Renal cortical epithelial cell (primary cell): ENCODE measurements at regions not wholly inside any gene's neighbourhood (a gene's known extent, or its start where the extent isn't known, plus 50 kb on each side); places are given as distances from the start of the nearest gene placed in this dataset.
"Not testable (repeated sequence)": the region's sequence is repeated elsewhere in the genome, so short reads cannot be mapped to it uniquely, and the experiment has no call there.

ENCODE experiments used
- DNase-seq: peaks from one replicate; pipeline ENCODE4 v3.0.0-alpha.2; 2011; ENCODE audit warnings: low read depth

DNA sequence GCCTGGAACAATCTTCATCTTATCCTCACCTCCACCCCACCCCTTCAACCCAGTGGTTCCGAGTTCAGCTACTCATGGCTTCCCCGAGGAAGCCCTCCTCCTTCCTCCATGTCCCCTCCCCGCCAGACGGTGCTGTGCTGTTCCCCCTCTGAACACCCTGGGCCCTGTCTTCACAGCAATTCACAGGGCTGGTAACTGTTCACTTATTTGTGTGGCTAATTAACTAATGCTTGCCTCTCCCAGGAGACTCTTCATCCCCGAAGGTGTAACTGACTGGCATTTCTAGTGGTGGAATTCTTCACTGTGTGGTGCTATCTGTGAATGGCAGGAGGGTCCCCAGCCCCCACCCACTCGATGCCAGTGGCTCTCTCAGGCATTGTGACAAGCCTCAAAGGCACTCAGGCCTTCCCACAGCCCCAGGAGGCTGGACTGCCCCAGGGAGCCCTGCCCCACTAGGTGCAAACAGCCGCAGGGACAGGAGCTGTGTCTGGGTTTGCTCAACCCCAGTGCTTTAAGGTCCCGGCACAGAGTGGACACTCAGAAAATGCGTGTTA, 133.7 kb upstream of the ID2 start:
- DNase-seq: no peak

DNA sequence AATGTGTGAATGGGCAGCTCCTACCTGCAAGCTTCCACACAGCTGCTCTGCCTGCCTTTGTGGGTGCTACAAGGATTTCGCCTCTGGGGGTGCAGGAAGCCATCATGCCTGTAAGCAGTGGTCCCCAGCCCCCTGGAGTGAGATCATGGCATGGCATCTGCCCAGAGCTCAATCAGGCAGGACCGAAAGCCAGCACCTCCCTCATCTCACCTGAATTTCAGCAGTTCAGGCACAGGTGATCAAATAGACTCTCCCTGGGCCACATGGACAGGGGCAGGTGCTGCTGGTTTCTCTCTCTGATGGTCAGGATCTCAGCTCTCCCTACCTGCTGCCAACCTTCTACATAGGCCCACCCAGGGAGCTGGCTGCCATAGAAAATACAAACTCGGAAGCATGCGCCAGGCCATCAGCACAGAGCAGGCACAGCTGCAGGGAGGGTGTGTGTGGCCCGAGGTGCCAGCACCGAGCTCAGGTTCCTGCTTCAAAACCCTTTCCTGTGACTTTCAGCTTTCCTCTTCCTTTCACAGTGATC, 133.2 kb upstream of the ID2 start:
- no peak for DNase-seq

DNA sequence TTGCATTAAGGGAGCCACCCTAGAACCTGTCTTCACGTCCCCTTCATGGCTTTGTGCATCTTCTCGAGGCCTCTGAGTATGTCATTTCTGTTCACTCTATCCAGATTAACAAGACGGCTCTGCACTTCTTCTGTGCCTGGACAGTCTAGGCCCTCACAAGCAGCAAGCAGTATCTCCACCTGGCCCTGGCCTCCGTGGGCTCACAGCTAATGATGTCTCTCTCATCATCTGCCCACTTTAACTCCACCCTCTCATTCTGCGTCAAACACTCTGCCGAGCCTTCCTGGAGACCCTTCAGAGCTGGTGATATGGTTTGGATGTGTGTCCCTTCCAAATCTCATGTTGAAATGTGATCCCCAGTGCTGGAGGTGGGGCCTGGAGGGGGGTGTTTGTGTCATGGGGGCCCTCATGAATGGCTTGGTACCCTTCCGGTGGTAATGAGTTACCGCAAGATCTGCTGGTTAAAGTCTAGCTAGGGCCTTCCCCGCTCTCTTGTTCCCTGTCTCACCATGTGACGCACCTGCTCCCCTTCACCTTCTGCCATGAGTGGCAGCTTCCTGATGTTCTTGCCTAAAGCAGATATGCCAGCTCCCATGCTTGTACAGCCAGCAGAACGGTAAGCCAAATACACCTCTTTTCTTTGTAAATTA, 132.5 kb upstream of the ID2 start:
- no peak for DNase-seq

DNA sequence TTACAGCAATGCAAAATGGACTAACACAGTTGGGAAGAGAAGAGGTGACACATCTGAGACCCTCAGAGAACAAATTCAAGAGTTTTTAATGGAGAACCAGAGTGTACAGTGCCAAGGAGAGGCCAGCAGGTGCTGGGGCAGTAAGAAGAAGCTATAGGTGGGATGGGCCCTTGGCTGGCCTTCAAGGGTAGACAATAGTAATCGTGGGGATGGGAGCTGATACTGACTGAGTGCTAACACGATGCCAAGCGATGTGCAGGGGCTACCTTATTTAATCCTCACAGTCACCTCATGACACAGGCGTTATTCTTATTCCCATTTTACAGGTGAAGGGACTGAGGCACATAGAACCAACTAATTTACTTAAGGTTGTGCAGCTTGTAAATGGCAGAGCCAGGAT, 131.9 kb upstream of the ID2 start:
- no peak for DNase-seq

DNA sequence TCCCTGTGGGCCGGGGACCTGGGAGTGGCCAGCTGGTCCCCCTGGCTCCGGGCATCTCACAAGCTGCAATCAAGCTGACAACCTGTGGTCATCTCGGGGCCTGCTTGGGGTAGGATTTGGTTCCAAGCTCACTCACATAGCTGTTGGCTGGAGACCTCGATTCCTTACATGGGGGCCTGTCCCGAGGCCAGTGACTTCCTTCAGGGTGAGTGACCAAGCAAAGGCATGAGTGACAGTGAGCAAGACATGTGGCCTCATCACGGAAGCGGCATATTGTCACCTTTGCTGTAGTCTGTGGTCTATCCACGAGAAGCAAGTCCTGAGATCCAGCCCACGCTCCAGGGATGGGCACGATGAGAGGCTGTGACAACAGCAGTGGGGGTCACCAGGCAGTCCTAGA, 131.4 kb upstream of the ID2 start:
- DNase-seq: no peak

DNA sequence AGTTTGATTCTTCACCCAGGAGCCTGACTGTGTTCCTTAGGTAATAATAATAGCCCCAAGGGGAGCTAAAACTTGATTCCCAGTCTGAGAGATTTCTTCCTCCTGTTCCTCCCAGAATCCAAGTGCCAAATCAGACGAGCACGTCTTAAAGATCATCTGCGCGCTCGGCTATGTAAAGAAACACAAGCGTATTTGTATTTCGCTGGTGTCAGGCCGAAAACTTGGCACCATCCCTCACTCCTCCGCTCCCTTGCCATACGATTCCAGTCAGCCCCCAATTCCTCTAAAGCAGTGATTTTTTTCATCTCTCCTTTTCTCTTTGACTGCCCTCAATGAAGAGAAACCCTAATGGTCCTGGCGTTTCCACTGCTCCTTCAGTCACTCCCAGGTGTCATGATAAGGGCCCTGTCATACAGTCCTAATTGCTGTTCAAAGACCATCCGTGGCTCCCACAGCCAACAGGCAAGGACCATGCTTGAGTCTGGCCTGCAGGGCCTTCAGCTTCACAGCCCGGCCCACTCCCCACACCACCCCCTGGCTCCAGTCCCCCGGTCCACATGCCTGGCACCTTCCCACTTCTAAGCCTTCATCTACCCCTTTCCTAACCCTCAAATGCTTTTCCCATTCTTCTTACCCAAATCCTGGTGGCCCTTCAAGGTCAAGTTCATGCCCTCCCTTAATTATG, 130.8 kb upstream of the ID2 start:
- DNase-seq: no peak

DNA sequence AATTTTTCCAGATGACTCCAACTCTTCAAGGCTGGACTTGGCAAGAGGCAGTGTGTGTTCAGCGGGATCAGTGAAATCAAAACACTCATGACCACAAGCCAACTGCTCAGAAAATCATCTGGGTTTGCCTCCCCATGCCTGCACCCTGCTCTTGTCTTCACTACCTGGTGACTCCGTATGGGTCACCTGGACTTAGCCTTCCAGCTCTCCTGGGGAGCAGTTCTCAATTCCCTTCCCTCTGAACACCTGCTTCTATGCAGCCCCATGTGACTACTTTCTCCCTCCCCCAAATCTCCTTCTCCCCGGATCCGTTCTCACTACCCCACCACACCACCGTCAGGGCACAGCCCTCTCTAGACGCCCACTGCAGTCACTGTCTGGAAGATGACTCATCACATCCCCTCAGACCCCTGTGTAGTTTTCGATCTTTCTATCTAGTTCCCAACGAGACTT, 130.2 kb upstream of the ID2 start:
- no peak for DNase-seq

DNA sequence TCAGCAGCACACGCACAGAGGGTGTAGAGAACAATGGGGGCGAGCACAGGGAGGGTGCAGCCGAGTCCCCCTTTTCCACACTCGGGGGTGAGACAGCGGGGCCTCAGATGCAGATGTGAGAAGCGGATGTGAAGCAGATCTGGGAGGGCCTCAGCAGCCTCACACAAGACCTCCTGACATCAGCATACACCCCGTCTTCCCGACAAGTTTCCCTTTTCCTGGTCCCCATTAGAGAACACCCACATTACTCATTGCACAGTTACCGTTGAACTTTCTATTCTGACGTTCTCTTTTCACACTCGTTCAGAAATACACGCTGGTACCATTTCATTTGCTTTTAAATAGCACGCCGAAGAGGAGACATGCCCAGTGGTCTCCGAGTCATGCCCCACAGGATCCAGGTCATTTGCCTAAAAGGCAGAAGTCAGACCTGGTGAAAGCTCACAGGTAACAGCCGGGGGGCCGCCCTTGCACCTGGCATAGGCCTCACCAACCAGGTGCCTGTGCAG, 129.5 kb upstream of the ID2 start:
- DNase-seq: no peak

DNA sequence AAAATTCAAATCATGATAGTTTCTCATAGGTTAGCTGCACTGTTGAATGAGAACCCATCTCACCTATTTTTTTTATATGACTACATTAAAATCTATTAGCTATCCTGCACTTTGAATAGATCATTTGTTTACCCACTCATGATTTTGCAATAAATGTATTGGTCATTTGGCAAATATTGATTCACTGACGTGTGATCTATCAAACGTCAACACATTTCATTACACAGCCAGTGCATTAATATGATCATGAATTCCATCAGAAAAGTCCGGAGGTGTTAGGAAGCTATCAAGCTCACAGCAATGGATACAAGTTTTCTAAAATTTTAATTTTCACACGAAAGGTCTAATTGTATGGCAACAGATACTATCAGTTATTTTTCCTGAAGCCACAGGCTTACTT, 128.2 kb upstream of the ID2 start:
- DNase-seq: no peak

DNA sequence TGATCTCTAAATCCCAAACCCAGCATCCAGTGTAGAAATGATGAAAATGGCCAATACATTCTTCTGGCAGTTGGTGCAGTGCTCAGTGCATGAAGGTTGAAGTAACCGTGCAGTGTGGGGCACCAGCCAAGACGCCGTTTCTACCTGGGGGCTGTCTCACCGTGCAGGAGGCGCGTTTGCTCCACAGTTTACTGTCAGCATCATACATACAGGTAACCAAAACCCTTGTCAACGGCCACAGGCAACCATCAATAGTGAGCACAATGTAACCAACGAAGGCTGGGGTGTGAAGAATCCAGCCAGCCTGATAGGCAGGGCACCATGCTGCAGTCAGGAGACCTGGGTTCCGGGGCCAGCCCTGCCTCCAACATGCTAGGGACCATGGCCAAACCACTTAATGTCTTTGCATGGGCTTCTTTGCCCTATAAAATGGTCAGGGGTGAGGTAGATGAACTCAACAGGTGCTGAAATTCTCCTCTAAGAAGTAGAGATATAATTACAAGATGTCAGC, 127.5 kb upstream of the ID2 start:
- no peak for DNase-seq

DNA sequence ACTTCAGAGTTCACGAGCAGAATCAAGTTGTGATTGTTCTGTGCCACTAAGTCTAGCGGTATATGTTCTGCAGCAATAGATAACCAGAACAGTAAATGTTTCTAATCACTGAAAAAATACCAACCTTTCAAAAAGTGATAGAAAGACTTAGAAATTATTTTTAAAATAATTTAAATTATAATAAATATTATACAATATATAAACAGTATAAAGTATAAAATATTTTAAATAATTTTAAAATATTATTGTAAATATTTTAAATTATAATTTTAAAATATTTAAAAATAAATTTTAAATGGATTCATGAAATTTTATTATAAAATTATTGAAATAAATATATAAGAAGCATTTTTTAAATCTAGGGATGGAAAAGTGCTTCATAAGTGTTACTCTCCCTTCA, 126.3 kb upstream of the ID2 start:
- no peak for DNase-seq

DNA sequence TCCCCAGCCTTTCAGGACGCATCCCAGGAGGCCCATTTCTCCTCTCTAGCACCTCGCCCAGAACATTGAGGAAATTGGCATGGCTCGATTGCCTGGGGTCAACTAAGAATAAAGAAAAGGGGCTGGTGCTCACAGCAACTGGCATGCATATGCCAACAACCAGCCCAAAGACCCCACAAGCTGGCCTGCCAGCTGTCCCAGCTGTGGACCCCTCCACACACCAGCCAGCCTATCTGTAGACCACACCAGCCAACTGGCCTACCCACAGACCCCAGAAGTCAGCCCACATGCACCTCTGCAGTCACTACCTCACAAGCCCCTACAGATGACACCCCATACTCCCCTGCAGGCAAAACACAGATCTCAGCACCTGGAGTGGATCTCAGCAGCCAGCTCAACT, 123.8 kb upstream of the ID2 start:
- no peak for DNase-seq

DNA sequence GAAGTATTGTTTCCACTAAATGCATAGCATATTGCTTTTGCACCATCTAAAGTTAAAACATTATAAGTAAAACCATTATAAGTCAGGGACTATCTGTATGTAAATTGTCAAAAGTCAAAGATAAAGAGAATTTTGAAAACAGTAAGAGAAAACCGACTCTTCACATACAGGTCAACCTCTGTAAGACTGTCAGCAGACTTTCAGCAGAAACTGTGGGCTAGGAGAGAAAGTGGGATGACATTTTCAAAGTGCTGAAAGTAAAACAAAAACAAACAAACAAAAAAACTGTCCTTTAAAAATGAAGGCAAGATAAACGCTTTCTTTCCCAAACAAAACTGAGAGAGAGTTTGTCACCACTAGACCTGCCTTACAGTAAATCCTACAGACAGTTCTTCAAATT, 122.9 kb upstream of the ID2 start:
- no peak for DNase-seq

DNA sequence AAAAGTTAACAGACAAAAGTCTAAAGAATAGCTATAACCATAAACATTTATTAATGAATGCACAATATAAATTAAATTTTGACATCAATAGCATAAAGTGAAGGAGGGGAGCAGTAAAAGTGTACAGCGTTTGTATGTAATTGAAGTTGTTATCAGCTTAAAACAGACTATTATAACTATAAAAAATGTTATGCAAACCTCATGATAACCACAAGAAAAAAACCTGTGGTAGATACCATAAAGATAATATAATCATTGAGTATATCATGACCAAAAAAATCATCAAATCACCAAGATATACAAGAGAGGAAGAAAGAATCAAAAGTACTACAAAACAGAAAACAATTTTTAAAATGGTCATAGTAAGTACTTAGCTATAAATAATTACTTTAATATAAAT, 122.1 kb upstream of the ID2 start:
- DNase-seq: no peak

DNA sequence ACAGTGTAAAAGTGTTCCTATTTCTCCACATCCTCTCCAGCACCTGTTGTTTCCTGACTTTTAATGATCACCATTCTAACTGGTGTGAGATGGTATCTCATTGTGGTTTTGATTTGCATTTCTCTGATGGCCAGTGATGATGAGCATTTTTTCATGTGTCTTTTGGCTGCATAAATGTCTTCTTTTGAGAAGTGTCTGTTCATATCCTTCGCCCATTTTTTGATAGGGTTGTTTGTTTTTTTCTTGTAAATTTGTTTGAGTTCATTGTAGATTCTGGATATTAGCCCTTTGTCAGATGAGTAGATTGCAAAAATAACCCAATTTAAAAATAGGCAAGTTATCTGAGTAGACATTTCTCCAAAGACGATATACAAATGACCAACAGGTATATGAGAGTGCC, 120.2 kb upstream of the ID2 start:
- not testable (repeated sequence) for DNase-seq

DNA sequence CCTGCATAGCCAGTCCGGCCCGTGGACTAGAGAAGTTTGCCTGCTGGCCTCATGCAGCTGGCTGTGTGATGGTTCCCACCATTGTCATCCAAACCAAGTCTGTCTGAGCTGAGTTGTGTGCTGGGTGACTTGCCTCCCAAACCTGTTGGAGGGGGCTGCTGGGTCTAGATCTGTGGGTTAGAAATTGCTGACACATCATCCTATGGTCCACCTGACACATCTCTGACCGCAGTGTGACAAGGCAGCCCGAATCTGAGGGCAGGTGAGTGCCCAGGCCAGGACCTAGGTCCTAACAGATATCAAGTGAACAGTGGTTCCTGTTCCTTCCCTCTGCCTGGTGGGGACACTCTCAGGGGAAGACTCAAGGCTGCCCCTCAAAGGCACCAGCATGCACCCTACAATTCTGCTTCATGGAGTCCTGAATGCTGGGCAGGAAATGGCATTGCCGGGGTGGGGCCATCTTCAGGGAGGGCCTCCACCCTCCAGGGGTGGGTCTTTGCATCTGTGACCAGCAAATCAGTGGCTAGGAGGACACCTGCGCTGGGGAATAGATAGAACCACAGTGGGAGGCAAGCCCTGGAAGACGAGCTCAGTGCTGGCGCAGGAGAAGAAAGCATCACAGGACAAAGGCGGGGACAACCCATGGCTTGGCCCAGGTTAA, 117.9 kb upstream of the ID2 start:
- DNase-seq: no peak

DNA sequence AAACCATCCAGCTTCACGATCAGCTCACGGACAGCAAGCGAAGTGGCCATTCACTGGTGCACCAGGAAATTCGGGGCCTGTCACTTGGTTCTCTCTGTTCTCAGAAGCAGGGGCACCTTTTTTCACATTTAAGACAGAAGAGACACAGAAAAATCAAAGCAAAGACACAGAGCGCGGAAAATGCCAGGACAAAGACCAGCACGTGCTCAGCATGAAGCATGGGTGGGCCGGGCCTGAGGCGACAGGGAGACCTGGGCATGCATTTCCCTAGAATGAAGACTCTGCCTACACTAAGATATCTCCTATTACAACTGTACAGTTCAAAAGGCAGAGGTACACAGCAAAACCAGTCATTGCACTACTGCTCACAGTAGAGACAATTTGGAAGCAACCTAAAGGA, 117.4 kb upstream of the ID2 start:
- no peak for DNase-seq

DNA sequence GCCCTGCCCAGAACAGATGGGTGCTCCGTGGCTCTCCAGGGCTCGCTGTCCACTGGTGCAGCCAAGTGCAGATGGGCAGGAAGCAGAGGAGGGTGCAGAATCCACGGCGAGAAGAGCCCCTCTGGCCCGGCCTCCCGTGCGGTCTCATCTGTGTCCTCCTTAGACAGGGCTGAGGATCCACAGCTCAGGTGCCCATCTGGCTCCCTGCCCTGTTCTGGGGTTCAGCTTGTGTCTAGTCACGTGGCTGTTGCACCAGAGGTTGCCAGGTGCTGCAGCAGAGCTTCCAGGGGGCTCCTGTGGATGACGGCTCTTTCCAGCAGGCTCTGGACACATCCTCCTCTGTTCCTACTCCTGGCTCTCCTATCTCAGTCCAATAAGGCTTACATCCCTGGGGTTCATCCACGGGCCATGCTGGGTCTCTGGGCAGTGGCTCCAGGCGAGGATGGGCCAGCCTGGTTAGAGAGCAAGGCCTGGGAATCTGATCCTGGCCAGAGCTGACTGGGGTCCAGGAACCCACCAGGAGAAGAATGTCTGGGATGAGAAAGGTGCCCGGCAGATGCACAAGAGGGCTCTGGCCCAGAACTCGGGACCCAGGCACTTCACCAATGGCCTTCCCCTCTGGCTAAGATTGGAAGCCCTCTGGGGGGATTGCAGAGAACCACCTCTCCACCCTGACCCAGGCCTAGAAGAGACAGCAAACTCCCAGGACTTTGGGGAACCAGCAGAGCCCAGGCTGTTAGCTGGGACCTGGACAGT, 116.3 kb upstream of the ID2 start:
- DNase-seq: no peak

DNA sequence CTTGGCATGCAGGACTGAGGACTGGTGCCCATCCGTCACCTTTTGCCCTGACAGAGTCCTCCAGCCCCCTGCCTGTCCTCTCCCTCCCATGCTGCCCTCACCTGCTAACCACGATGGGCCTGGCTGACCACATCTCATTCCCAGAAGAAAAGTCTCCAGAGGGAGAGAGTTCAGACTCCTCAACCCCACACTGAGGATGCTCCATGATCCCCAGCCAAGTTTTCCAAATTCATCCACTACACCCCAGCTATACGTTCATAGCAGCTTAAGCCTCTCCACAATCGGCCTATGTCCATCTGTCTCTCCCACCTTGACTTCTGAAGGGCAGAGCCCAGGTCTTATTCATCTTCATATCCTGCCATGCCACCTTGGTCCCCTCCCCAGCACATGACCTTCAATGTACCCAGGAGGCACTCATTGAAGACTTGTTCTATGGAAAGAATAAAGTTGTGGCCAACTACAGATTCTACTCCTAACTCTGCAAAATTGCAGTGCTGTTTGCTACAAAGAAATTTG, 115.6 kb upstream of the ID2 start:
- DNase-seq: no peak

DNA sequence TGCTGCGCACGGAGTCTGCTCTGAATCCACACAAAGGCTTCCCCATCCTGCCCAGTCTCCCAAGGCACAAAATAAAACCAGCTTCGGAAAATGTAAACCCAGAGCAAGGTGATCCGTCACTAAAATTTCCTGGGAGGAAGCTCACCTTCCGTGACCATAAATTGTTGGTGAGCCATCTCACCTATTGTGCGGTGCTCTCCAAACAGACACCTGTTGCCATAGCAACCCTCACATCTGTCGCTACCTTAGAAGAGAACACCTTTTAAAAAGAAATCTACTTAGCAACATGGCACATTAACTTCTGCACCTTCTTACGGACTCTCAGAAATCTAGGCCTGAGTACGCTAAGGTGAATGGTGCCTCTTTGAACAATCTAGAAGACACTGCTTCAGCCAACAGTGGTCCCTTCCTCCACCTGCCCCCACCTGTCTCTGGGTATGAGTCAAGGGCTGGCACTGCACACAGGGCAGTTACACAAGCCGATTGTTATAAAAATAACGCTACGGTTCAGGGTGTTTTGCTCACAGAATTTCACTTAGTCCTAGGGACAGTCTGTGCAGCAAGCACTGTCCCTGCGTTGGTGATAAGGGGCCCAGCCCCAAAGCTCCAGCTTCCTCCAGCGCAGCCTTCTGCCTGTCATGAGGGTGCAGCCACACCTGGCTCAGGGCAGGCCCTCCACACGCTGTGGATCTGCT, 114.9 kb upstream of the ID2 start:
- DNase-seq: peak; percentile 17
